BE2C (cell line): ENCODE measurements at regions not wholly inside any gene's neighbourhood (a gene's known extent, or its start where the extent isn't known, plus 50 kb on each side); places are given as distances from the start of the nearest gene placed in this dataset.

ENCODE experiments used
- DNase-seq: peaks from one replicate; pipeline ENCODE4 v3.0.0-alpha.2; 2020
- H3K27me3 ChIP-seq: fragments of 250-450 bp; sonication (Bioruptor Pico); 2 replicates; pipeline ENCODE4 v1.5.1; 2020; ENCODE audit warnings: mild to moderate bottlenecking
- H3K36me3 ChIP-seq: fragments of 250-450 bp; sonication (Bioruptor Pico); 2 replicates; pipeline ENCODE4 v1.5.1; 2020; ENCODE audit warnings: mild to moderate bottlenecking
- H3K4me1 ChIP-seq: fragments of 250-450 bp; sonication (Bioruptor Pico); 2 replicates; pipeline ENCODE4 v1.5.1; 2020
- H3K4me3 ChIP-seq: 2 replicates; pipeline ENCODE4 v1.5.1; 2011; ENCODE audit warnings: low read depth, low read length
- H3K9me3 ChIP-seq: fragments of 250-450 bp; sonication (Bioruptor Pico); 2 replicates; pipeline ENCODE4 v1.5.1; 2020
- CTCF ChIP-seq: IDR thresholded peaks from 2 replicates; pipeline ENCODE4 v1.5.1; 2012; ENCODE audit warnings: mild to moderate bottlenecking, low read depth, low read length

- no peak for TF ChIP-seq CTCF
- no peaks in the 10 kb centered on the region for H3K9me3 ChIP-seq
- 0 out of 2 replicates have a peak, but pooled peaks cover 6% of the 10 kb centered on the region for H3K4me1 ChIP-seq
- no peaks in the 10 kb centered on the region for H3K36me3 ChIP-seq
- no peak overlapping the region for H3K4me3 ChIP-seq
- DNase-seq: no peak
- H3K27me3 ChIP-seq: no peaks in the 10 kb centered on the region
Measured at GRCh38 chr13:107874456-107874855, 340.9 kb downstream of the LIG4 start.

- TF ChIP-seq CTCF: peak; percentile 4; the same call in 1 of the 2 replicates
- DNase-seq: peak; percentile 44
- H3K4me3 ChIP-seq: no peak overlapping the region
- H3K9me3 ChIP-seq: no peaks in the 10 kb centered on the region
- no peaks in the 10 kb centered on the region for H3K36me3 ChIP-seq
- H3K4me1 ChIP-seq: 0 out of 2 replicates have a peak, but pooled peaks cover 6% of the 10 kb centered on the region
- H3K27me3 ChIP-seq: no peaks in the 10 kb centered on the region
Measured at GRCh38 chr13:107873926-107874325, 341.4 kb downstream of the LIG4 start.

- no peak for TF ChIP-seq CTCF
- peaks cover 4% of the 10 kb centered on the region; the same call in 1 of the 2 replicates for H3K36me3 ChIP-seq
- 0 out of 2 replicates have a peak, but pooled peaks cover 6% of the 10 kb centered on the region for H3K4me1 ChIP-seq
- H3K9me3 ChIP-seq: no peaks in the 10 kb centered on the region
- peak overlapping the region; percentile 97 for H3K4me3 ChIP-seq
- DNase-seq: no peak
- no peaks in the 10 kb centered on the region for H3K27me3 ChIP-seq
Measured at GRCh38 chr13:107870400-107870799, 344.9 kb downstream of the LIG4 start.

GRCh38 chr13:107867701-107868661 is 347.4 kb downstream of the LIG4 start:
- H3K27me3 ChIP-seq: no peaks in the 10 kb centered on the region
- 0 out of 2 replicates have a peak, but pooled peaks cover 6% of the 10 kb centered on the region for H3K4me1 ChIP-seq
- peak; percentile 83 for TF ChIP-seq CTCF
- H3K4me3 ChIP-seq: peak overlapping the region; percentile 97
- H3K36me3 ChIP-seq: peaks cover 4% of the 10 kb centered on the region; the same call in 1 of the 2 replicates
- H3K9me3 ChIP-seq: no peaks in the 10 kb centered on the region
- peak; percentile 91 for DNase-seq

GRCh38 chr13:107866941-107867623 is 348.3 kb downstream of the LIG4 start:
- Histone ChIP-seq H3K9me3 (no peaks in the 10 kb centered on the region), H3K27me3 (no peaks in the 10 kb centered on the region), H3K36me3 (peaks cover 4% of the 10 kb centered on the region; the same call in 1 of the 2 replicates), H3K4me1 (0 out of 2 replicates have a peak, but pooled peaks cover 6% of the 10 kb centered on the region), H3K4me3 (peak overlapping the region; percentile 97)
- TF ChIP-seq CTCF: no peak
- peak; percentile 73 for DNase-seq
